ENCODE measurements at regions not wholly inside any gene's neighbourhood (a gene's known extent, or its start where the extent isn't known, plus 50 kb on each side); places are given as distances from the start of the nearest gene placed in this dataset.
"Not testable (repeated sequence)": the region's sequence is repeated elsewhere in the genome, so short reads cannot be mapped to it uniquely, and the experiment has no call there.

DNA sequence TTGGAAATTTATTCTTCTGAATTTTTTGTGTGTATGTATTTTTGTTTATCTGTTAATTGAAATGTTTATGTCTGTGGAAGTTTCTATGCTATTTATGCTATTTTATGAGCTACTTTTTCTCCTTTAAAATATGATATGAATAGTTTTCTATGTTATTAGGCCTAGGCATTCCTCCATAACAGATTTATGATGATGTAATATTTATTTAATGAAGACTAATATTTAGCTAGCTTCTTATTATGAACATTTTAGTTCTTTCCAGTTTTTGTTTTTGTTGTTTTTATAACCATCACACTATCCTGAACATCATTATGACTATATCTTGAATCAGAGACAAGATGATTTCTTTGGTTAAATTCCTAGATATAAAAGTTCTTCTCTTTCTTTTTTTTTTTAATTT, 70.7 kb downstream of the P2RY1 start:
- in situ Hi-C loops (cut with MboI; ENCODE audit: low pct_ligation_motif_present in 1 of 4, low pct_unique_long_range_greater_than_20kb in 1 of 4, low sequenced_read_pairs in 3 of 4) (no loop called here), intact Hi-C loops (cut with DNase I; ENCODE audit: low total_unique reads) (no loop called here)
- no peaks in the 10 kb centered on the region for H3K4me1 ChIP-seq
- TF ChIP-seq EP300 (IDR thresholded peaks at IDR 0.05; ENCODE audit: low read depth) (no peak), POLR2A (IDR thresholded peaks at IDR 0.05) (no peak)
- TF ChIP-seq, protein P1, sequence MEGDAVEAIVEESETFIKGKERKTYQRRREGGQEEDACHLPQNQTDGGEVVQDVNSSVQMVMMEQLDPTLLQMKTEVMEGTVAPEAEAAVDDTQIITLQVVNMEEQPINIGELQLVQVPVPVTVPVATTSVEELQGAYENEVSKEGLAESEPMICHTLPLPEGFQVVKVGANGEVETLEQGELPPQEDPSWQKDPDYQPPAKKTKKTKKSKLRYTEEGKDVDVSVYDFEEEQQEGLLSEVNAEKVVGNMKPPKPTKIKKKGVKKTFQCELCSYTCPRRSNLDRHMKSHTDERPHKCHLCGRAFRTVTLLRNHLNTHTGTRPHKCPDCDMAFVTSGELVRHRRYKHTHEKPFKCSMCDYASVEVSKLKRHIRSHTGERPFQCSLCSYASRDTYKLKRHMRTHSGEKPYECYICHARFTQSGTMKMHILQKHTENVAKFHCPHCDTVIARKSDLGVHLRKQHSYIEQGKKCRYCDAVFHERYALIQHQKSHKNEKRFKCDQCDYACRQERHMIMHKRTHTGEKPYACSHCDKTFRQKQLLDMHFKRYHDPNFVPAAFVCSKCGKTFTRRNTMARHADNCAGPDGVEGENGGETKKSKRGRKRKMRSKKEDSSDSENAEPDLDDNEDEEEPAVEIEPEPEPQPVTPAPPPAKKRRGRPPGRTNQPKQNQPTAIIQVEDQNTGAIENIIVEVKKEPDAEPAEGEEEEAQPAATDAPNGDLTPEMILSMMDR (IDR thresholded peaks at IDR 0.05) = no peak
- H3K27me3 ChIP-seq = no peaks in the 10 kb centered on the region
- H3K36me3 ChIP-seq = no peaks in the 10 kb centered on the region
- no peak overlapping the region for H3K27ac ChIP-seq
- no peak for DNase-seq
- H3K4me3 ChIP-seq = no peak overlapping the region
- H3K9me3 ChIP-seq = no peaks in the 10 kb centered on the region

DNA sequence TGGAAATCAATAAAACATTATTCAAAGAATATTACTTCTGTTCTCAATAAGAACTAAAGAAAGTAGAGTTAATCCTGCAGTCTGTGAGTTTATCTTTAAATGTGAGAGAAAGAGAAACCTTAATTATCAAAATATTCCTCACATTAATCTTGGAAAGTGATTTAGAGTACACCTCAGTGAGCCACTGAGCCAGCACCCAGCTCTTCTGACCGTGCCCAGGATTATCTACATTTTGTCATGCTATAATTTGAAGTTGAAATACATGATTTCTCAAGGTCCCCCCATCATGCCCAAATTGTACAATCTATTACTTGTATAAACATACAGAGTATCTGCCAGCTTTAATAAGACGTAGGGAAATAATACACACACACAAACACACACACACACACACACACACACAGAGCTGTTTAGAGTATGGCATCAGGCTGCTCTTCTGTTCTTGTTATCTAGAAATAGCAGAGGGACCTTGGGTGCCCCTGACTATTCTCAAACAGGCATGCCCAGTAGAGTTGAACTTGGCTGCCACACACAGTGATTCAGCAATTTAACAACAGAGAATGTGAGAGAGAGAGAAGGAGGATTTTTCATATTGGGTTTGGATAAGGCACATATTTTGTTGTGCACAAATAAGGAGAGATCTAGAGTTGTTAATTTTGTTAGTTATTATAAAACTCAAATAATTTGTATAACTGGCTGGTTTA, 74.4 kb downstream of the P2RY1 start:
- Histone ChIP-seq H3K27me3 (no peaks in the 10 kb centered on the region), H3K36me3 (no peaks in the 10 kb centered on the region), H3K9me3 (no peaks in the 10 kb centered on the region), H3K4me3 (no peak overlapping the region), H3K4me1 (no peaks in the 10 kb centered on the region), H3K27ac (no peak overlapping the region)
- no peak for TF ChIP-seq EP300 (IDR thresholded peaks at IDR 0.05; ENCODE audit: low read depth)
- TF ChIP-seq, protein P1 (IDR thresholded peaks at IDR 0.05) = no peak
- no peak for TF ChIP-seq POLR2A (IDR thresholded peaks at IDR 0.05)
- TF ChIP-seq POLR2AphosphoS5 (IDR thresholded peaks at IDR 0.05) = no peak
- in situ Hi-C loops (cut with MboI; ENCODE audit: low pct_ligation_motif_present in 1 of 4, low pct_unique_long_range_greater_than_20kb in 1 of 4, low sequenced_read_pairs in 3 of 4) (no loop called here), intact Hi-C loops (cut with DNase I; ENCODE audit: low total_unique reads) (no loop called here)
- DNase-seq = no peak
- WGBS, 2 donors (ENCODE audit: low coverage in 1 of 2) = 70 to 73% methylated on average over 2 of the region's 2 CpGs

DNA sequence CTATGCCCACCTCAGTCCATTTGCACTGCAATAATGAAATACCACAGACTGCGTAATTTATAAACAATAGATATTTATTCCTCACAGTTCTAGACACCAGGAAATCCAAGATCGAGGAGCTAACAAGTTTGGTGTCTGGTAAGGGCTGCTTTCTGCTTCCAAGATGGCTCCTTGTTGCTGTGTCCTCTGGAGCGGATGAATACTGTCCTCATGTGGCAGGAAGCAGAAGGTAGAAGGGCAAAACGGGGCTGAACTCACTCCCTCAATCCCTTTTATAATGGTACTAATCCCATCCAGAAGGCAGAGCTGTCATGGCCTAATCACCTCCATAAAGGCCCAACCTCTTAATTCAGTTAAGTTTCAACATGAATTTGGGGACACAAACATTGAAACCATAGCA, 75.3 kb downstream of the P2RY1 start:
- Histone ChIP-seq H3K27me3 (no peaks in the 10 kb centered on the region), H3K4me1 (no peaks in the 10 kb centered on the region), H3K9me3 (no peaks in the 10 kb centered on the region), H3K27ac (no peak overlapping the region), H3K4me3 (no peak overlapping the region), H3K36me3 (no peaks in the 10 kb centered on the region)
- no peak for DNase-seq
- TF ChIP-seq EP300 (IDR thresholded peaks at IDR 0.05; ENCODE audit: low read depth) = no peak
- TF ChIP-seq, protein P1 (IDR thresholded peaks at IDR 0.05) = peak in 2 of 5 experiments; percentile 7 to 14
- in situ Hi-C loops (cut with MboI; ENCODE audit: low pct_ligation_motif_present in 1 of 4, low pct_unique_long_range_greater_than_20kb in 1 of 4, low sequenced_read_pairs in 3 of 4) (no loop called here), intact Hi-C loops (cut with DNase I; ENCODE audit: low total_unique reads) (no loop called here)
- 73 to 100% methylated on average over 2 to 4 of the region's 4 CpGs for WGBS, 2 donors (ENCODE audit: low coverage in 1 of 2)

DNA sequence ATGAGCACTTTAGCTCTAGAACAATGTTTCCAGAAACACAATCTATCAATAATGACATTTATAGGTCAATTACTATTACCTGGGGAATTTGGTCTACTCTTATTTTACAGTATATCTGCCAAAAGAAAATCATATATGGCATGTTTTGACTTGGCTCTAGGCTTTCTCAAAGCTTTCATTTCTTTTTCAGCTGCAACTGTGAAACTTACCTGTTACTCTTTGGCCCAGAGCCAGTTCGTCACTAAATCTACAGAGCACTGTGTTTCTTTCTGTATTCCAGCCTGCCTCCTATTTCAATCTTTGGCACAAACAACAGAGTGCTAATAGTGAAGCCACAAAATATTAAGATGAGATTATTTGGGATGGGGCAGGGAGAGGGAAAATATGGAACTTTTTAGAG, 76.0 kb downstream of the P2RY1 start:
- no peak for DNase-seq
- intact Hi-C loops (cut with DNase I; ENCODE audit: low total_unique reads) = no loop called here
- in situ Hi-C loops (cut with MboI; ENCODE audit: low pct_ligation_motif_present in 1 of 4, low pct_unique_long_range_greater_than_20kb in 1 of 4, low sequenced_read_pairs in 3 of 4) = no loop called here
- Histone ChIP-seq H3K27ac (no peak overlapping the region), H3K9me3 (no peaks in the 10 kb centered on the region), H3K4me1 (no peaks in the 10 kb centered on the region), H3K4me3 (no peak overlapping the region), H3K27me3 (no peaks in the 10 kb centered on the region), H3K36me3 (no peaks in the 10 kb centered on the region)
- TF ChIP-seq POLR2A (IDR thresholded peaks at IDR 0.05) (no peak), EP300 (IDR thresholded peaks at IDR 0.05; ENCODE audit: low read depth) (no peak), POLR2AphosphoS5 (IDR thresholded peaks at IDR 0.05) (no peak)
- TF ChIP-seq, protein P1 (IDR thresholded peaks at IDR 0.05) = no peak
- WGBS, 2 donors (ENCODE audit: low coverage in 1 of 2) = 88 to 100% methylated on average over 1 of the region's 1 CpG

DNA sequence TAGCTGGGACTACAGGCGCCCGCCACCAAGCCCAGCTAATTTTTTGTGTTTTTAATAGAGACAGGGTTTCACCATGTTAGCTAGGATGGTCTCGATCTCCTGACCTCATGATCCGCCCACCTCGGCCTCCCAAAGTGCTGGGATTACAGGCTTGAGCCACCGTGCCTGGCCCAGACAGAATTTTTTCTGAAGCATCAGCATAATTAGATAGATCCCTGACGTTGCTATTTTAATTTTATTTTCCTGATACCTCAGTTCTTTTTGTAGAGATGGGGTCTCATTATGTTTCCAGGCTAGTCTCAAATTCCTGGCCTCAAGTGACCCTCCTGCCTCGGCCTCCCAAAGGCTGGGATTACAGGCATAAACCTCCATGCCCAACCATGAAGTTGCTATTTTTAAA, 79.8 kb downstream of the P2RY1 start:
- H3K36me3 ChIP-seq; H3K9me3 ChIP-seq; H3K27ac ChIP-seq; H3K27me3 ChIP-seq; H3K4me3 ChIP-seq; intact Hi-C loops (cut with DNase I; ENCODE audit: low total_unique reads); in situ Hi-C loops (cut with MboI; ENCODE audit: low pct_ligation_motif_present in 1 of 4, low pct_unique_long_range_greater_than_20kb in 1 of 4, low sequenced_read_pairs in 3 of 4); DNase-seq; H3K4me1 ChIP-seq: not testable (repeated sequence)
- WGBS, 2 donors (ENCODE audit: low coverage in 1 of 2) = 82 to 87% methylated on average over 6 to 8 of the region's 8 CpGs

Measured in transverse colon (tissue), 4 donors.